HAP-1 (cell line): ENCODE measurements at regions not wholly inside any gene's neighbourhood (a gene's known extent, or its start where the extent isn't known, plus 50 kb on each side); places are given as distances from the start of the nearest gene placed in this dataset.
"Not testable (repeated sequence)": the region's sequence is repeated elsewhere in the genome, so short reads cannot be mapped to it uniquely, and the experiment has no call there.

ENCODE experiments used
- DNase-seq, 2 experiments: peaks; one replicate each; pipeline ENCODE4 v3.0.0-alpha.2; 2016 to 2020; ENCODE audit warnings: low spot score in 2 of 2
- H3K27me3 ChIP-seq: fragments of 250-450 bp; sonication (Bioruptor Pico); 2 replicates; pipeline ENCODE4 v1.5.1; 2020; ENCODE audit warnings: low read depth, mild to moderate bottlenecking, moderate library complexity
- H3K36me3 ChIP-seq: fragments of 250-450 bp; sonication (Bioruptor Pico); replicated peaks from 2 replicates; pipeline ENCODE4 v1.5.1; 2020; ENCODE audit warnings: mild to moderate bottlenecking
- H3K4me1 ChIP-seq: fragments of 250-450 bp; sonication (Bioruptor Pico); 2 replicates; pipeline ENCODE4 v1.5.1; 2020; ENCODE audit warnings: mild to moderate bottlenecking
- H3K4me3 ChIP-seq: fragments of 250-450 bp; sonication (Bioruptor Pico); 2 replicates; pipeline ENCODE4 v1.5.1; 2020; ENCODE audit warnings: mild to moderate bottlenecking, moderate library complexity
- H3K9me3 ChIP-seq: fragments of 250-450 bp; sonication (Bioruptor Pico); 2 replicates; pipeline ENCODE4 v1.5.1; 2020; ENCODE audit warnings: mild to moderate bottlenecking, moderate library complexity
- in situ Hi-C: fragments of 300-500 bp; cut with MboI; formaldehyde crosslinking; loops from 3 replicates; pipeline ENCODE4 v1.14.3; 2020; ENCODE audit warnings: low sequenced_read_pairs, inconsistent platforms, mixed read lengths

DNA sequence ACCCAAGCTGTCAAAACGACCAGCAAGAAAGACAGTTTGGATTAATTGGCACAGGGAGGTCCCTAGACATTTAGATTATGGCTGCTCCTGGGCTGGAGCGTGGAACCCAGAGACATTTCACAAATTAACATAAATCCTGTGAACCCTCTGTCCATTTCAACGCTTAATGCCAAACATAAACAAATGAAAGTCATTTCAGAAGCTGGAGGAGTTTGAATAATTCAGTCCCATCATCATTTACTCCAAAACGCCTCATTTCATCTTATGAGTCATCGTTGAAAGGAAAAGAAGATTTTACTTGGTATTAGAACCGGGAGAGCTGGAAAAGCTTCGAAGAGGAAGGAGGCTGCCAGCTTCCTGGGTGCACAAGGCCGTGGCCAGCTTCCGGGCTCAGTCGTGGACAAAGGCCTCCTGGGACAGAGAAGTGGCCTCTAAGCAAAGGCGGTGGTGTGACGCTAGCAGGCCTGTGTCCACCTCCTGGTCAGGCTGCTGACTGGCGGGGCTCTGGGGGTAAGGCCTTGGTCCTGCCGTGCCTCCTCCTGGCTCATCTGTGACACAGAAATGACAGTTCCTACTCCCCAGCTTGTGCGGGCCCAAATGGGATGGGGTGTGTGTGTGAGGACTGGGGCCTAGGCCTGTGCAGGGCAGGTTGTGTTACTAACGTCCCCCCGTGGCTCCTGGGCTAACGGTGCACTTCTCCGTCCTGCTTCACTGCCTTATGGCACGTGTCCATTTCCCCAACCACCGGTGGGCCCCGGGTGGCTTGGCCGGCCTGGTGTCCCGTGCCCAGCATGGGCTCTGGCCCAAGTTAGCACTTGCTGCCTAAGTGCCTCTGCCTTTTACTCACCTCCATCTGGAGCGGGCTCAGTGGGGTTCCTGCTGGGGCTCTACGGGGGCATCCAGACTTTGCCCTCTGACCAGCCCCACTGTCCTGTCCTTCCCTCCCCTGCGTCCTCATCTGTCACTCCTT is 71.6 kb downstream of the RRM2 start:
- H3K4me1 ChIP-seq = no peaks in the 10 kb centered on the region
- H3K36me3 ChIP-seq = no peaks in the 10 kb centered on the region
- 0 out of 2 replicates have a peak, but pooled peaks cover 2% of the 10 kb centered on the region for H3K9me3 ChIP-seq
- no peaks in the 10 kb centered on the region for H3K27me3 ChIP-seq
- no peak for DNase-seq
- no peak overlapping the region for H3K4me3 ChIP-seq
- in situ Hi-C loops = no loop called here

DNA sequence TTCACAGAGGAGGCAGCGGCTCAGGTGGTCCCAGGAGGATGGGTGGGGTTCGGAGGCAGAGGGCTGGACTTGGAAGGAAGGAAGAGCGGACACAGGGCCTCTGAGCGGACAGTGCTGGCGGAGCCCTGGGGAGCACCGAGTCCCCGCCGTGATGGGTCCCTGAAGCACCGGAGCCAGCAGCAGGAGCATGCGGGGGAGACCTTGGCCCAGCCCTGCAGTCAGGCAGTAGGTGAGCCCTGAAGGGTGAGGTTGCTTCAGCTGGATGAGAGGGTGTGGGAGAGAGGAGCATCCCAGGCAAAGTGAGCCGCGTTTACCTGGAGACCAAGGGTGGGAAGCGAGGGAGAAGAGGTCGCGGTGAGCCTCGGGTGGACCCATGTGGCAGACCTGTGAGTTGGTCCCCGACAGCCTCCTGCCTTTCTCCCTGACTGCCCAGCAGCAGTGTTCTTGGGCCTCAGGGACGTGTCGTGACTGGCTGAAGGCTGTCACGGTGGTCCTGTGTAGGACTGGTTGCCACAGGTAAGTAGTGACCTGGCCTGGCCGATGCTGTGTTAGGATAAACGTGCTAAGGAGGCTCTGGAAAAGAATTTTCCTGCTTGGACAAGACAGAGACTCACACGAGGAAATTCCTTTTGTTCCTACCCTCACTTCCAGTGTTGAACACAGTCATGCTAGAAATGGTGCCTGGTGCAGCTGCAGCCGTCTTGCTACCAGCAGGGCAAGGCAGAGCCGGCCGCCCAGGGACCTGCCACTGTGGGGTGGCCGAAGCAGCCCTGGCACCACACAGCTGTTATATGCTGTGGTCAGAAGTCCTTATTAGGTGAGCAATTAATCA is 73.0 kb downstream of the RRM2 start:
- Histone ChIP-seq H3K9me3 (0 out of 2 replicates have a peak, but pooled peaks cover 2% of the 10 kb centered on the region), H3K36me3 (no peaks in the 10 kb centered on the region), H3K4me1 (no peaks in the 10 kb centered on the region), H3K4me3 (no peak overlapping the region), H3K27me3 (no peaks in the 10 kb centered on the region)
- no peak for DNase-seq
- in situ Hi-C loops = no loop called here

DNA sequence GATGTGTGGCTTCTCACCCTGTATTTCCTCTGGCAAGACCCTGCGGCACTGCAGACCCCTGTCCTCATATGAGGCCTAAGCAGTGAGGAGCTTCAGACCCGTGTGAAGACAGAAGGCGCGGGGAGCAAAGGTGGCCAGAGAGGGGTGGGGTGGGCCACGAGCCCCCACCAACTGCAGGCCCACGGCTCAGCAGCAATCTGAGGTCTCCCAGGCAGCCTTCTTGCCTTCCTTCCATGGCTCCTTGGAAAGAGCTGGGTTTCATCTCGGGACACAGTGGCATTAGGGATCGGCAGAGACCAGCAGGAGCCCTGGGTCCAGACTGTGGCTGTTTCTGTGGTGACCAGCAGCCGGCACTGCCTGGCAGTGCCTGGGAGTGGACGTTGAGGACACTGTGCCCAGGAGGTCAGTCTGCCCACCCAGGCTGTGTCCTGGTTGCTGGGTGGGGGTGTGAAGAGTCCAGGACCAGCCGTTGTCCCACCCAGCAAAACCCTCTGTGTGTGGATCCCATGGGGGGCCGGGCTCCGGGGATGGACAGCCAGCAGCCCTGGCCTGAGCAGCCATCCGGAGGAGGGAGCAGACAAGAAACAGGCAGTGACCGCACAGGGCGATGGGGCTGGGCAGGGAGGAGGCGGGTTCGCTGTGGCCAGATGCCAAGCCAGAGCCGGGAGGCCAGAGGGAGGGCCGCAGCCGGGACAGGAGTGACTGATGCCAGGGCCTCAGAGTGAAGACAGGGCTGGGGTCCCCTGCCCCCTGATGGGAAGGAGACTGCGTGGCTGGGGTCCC is 73.8 kb downstream of the RRM2 start:
- no peak for DNase-seq
- in situ Hi-C loops = no loop called here
- no peaks in the 10 kb centered on the region for H3K27me3 ChIP-seq
- H3K4me1 ChIP-seq = no peaks in the 10 kb centered on the region
- no peak overlapping the region for H3K4me3 ChIP-seq
- H3K36me3 ChIP-seq = no peaks in the 10 kb centered on the region
- H3K9me3 ChIP-seq = 0 out of 2 replicates have a peak, but pooled peaks cover 2% of the 10 kb centered on the region

DNA sequence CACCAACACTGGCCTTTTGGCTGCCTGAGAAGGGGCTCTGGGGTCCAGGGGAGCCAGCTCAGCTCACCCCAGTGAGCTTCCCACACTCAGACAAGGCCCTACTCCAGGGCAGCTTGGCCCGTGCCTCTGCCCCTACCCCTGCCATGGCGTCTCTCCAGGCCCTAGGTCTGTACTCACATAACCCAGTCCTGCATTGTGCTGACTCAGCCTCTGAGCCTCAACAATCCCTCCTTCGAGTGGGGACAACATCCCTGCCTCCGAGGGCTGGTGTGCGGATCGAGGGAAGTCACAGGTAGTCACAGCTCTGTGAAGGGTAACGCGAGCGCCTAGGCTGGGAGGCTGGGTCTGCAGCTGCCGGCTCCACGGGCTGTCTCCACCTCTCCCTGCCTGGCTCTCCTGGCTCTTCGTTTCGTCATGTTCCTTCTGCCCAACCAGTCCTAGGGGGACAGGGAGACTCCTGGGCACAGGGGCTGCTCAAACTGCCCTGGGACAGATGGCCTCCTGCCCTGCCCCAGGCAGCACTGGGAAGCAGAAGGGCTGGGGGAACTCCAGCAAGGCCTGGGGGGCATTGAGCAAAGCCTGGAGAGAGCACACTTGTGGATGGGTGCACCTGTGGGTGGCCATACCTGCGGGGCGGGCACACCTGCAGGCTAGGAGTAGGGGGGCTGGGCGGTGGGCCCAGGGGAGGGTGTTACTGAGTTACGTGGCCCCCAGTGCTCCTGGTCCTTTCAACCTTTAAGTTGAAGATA is 74.6 kb downstream of the RRM2 start:
- 0 out of 2 replicates have a peak, but pooled peaks cover 2% of the 10 kb centered on the region for H3K9me3 ChIP-seq
- H3K36me3 ChIP-seq = no peaks in the 10 kb centered on the region
- no peak for DNase-seq
- H3K27me3 ChIP-seq = no peaks in the 10 kb centered on the region
- in situ Hi-C loops = no loop called here
- no peak overlapping the region for H3K4me3 ChIP-seq
- no peaks in the 10 kb centered on the region for H3K4me1 ChIP-seq

DNA sequence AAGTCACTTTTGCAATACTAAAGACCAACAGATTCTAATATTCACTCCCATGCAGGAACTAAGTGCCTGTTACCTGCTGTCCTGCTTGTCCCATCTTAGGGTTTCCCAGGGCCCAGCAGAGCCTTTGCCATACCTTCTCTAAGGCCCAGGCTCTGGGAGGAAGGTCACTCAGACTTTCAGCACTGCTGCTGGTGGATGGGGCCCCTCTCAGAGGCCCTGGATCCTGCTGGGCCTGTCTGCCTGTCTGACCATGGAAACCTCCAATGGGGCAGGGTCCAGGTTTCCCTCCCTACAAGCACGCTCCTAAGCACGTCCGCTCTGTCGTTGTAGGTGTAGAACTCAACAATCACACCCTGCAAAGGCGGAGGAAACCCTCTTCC is 75.1 kb downstream of the RRM2 start:
- H3K9me3 ChIP-seq = 0 out of 2 replicates have a peak, but pooled peaks cover 2% of the 10 kb centered on the region
- no peak overlapping the region for H3K4me3 ChIP-seq
- no peaks in the 10 kb centered on the region for H3K27me3 ChIP-seq
- no peak for DNase-seq
- no peaks in the 10 kb centered on the region for H3K4me1 ChIP-seq
- no peaks in the 10 kb centered on the region for H3K36me3 ChIP-seq
- in situ Hi-C loops = no loop called here

DNA sequence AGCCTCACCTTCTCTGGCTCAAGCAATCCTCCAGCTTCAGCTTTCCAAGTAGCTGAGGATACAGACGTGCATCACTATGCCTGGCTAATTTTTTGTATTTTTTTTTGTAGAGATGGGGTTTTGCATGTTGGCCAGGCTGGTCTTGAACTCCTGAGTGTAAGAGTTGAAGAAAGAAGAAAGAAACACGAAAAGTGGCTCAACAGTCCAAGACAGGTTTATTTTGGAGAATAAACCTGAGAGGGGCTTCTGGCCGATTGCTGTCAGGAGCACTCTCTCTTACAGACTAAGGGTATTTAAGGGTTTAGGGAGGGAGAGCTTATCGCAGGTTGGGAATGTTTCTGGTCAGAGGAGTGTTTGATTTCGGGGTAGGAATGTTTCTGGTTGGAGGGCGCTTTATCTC is 75.9 kb downstream of the RRM2 start:
- H3K36me3 ChIP-seq, H3K27me3 ChIP-seq, in situ Hi-C loops, DNase-seq, H3K9me3 ChIP-seq, H3K4me1 ChIP-seq, H3K4me3 ChIP-seq: not testable (repeated sequence)

DNA sequence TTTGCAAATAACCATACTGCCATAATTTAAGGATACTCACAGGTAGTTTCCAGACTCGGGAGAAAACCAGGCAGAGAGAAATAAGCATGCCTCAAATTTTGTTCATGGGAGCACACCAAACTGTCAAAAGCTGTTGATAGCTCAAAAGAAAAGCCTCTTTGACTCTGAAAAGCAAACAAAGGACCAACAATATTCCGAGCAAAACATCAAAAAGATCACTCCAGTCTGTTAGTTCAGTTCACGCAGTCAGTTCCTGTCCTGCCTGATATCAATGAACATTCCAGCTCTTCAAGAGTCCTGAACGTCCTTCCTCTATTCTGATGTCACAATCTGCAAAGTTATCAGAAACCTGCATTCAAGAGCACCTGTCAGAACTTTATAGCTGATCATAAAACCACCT is 78.7 kb downstream of the RRM2 start:
- in situ Hi-C loops = no loop called here
- Histone ChIP-seq H3K4me3 (no peak overlapping the region), H3K4me1 (no peaks in the 10 kb centered on the region), H3K9me3 (0 out of 2 replicates have a peak, but pooled peaks cover 2% of the 10 kb centered on the region), H3K36me3 (no peaks in the 10 kb centered on the region), H3K27me3 (no peaks in the 10 kb centered on the region)
- no peak for DNase-seq

DNA sequence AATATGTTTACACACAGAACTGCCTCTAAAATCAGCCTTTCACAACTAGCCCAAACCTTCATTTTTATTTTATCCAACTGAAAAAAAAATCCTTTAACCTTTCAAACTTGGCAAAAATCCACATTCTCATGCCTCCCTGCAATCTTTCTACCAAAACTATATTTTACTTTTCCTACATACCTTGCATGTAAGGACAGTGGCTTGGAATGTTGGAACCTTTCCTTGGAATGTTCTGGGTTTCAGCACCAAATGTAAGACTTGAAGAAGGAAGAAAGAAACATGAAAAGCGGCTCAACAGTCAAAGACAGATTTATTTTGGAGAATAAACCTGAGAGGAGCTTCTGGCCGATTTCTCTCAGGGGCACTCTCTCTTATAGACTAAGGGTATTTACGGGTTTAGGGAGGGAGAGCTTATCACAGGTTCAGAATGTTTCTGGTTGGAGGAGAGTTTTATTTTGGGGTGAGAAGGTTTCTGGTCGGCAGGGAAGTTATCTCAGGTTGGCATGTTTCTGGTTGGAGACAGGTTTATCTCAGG is 79.7 kb downstream of the RRM2 start:
- in situ Hi-C loops = no loop called here
- H3K36me3 ChIP-seq = no peaks in the 10 kb centered on the region; the same call in 1 of the 2 replicates

DNA sequence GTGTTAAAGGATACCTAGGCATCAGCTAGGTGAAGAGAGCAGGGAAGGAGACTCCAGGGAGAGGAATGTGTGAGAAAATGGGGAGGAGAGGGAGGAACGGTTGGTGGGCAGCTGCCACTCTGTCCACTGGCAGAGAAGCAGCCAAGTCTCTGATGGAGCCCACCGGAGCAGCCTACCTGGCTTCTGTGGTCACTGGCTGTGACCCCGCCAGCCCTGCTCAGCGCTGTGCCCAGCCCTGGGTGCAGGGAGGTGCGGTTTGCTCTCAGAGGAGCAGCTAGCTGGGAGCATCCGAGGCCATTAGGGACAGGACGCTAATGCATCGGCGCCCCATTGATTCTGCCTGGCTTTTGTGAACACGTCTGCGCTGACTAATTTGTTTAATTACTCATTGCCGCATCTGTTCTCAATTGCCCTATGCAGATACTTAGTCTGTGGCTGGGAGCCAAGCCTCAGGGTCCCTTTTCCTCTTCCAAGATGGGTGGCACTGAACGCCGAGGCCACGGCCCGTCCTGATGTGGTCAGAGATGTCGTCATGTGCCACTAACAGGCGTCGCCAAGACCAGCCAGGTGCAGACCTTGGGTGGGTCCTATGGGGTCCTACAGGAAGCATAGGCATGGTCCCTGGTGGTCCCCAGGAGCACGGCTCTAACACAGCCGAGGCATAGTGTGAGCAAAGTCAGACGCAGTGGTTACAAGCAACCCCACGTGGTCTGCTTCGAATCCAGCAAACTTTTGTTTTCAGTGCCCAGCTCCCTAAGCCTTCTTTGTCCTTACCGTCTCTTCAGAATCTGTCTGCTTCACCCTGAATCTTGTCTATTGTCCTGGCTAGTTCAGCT is 82.0 kb downstream of the RRM2 start:
- Histone ChIP-seq H3K27me3 (no peaks in the 10 kb centered on the region), H3K9me3 (no peaks in the 10 kb centered on the region), H3K4me3 (no peak overlapping the region), H3K36me3 (no peaks in the 10 kb centered on the region; the same call in 1 of the 2 replicates), H3K4me1 (no peaks in the 10 kb centered on the region)
- DNase-seq = no peak
- in situ Hi-C loops = no loop called here

More for the DNA sequence above, 79.7 kb downstream of the RRM2 start:
- Histone ChIP-seq H3K9me3 (0 out of 2 replicates have a peak, but pooled peaks cover 2% of the 10 kb centered on the region), H3K4me1 (no peaks in the 10 kb centered on the region), H3K4me3 (no peak overlapping the region), H3K27me3 (no peaks in the 10 kb centered on the region)
- DNase-seq = no peak

DNA sequence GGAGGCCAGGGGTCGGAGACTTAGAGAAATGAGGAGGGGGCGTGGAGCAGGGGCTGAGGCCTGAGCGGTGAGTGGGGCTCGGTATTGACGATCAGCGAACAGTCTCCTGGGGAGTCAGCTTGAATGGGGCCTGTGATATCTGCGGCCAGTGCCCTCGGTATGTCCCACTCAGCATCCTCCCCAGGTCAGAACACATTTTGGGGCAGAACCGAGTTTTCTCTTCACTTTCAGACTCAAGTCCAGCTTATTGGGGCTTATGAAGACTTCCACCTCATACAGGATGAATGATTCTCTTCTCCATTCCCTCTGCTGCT is 82.6 kb downstream of the RRM2 start:
- in situ Hi-C loops = no loop called here
- Histone ChIP-seq H3K36me3 (no peaks in the 10 kb centered on the region; the same call in 1 of the 2 replicates), H3K27me3 (no peaks in the 10 kb centered on the region), H3K4me3 (no peak overlapping the region), H3K4me1 (no peaks in the 10 kb centered on the region), H3K9me3 (no peaks in the 10 kb centered on the region)
- DNase-seq = no peak

DNA sequence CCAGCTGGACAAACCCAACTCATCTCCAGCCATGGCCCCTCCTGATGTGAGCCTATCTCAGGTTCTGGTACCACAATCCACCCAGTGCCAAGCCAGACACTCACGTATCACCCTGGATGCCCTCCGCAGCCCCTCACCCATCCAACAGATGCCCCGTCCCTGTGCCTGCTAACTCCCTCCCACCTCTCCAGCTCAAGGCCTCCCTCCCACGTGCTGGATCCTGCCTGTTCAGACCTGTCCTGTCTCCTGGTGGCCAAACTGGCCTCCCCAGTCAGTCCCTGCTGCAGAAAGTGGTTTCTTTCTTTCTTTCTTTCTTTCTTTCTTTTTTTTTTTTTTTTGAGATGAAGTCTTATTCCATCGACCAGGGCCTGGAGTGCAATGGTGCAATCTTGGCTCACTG is 86.2 kb downstream of the RRM2 start:
- H3K27me3 ChIP-seq = no peaks in the 10 kb centered on the region
- DNase-seq = no peak
- H3K4me1 ChIP-seq = peaks cover 7% of the 10 kb centered on the region
- H3K36me3 ChIP-seq = no peaks in the 10 kb centered on the region; the same call in none of the 2 replicates
- in situ Hi-C loops = no loop called here
- no peaks in the 10 kb centered on the region for H3K9me3 ChIP-seq
- no peak overlapping the region for H3K4me3 ChIP-seq

DNA sequence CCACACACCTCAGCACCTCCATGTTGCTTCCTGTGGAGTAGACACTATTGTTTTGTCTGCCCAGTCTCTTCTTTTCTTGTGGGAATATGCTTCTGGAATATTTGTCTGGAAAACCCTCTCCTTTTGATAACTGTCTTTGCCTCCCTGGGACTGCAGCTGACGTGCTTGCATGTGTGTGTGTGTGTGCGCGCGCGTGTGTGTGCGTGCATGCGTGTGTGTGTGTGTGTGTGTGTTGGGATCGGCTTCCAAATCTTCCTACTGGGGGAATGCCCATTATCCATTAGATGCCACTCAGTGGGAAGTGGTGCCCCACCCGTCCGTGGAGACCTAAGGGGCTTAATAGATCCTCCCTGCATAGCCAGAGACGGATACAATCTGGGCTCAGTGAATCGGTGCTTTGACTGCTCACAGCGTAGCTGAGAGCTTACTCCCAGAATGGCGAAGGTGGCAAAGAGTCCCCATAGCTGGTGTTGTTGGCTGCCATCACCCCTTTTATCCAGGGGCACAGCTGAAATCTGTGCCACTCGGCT is 86.9 kb downstream of the RRM2 start:
- no peak for DNase-seq
- Histone ChIP-seq H3K27me3 (no peaks in the 10 kb centered on the region), H3K4me3 (no peak overlapping the region), H3K4me1 (peaks cover 7% of the 10 kb centered on the region), H3K9me3 (no peaks in the 10 kb centered on the region), H3K36me3 (no peaks in the 10 kb centered on the region; the same call in none of the 2 replicates)
- in situ Hi-C loops = no loop called here
